Activated CD4-positive, alpha-beta T cell treated with anti-CD3 and anti-CD28 coated beads, Interleukin-2, amount 50 U/mL, for 16 hours (primary cell): ENCODE measurements at regions not wholly inside any gene's neighbourhood (a gene's known extent, or its start where the extent isn't known, plus 50 kb on each side); places are given as distances from the start of the nearest gene placed in this dataset.

Experiments
- DNase-seq: peaks from one replicate; pipeline ENCODE4 v3.0.0-alpha.2; 2020

- no peak for DNase-seq
Observed at GRCh38 chr6:40792183-40792582, 205.0 kb upstream of the LRFN2 start.

- DNase-seq = no peak
Observed at GRCh38 chr6:40791004-40791403, 203.8 kb upstream of the LRFN2 start.

GRCh38 chr6:40788661-40789655 lies 201.8 kb upstream of the LRFN2 start:
- DNase-seq = peak; percentile 41

GRCh38 chr6:40782355-40782754 lies 195.2 kb upstream of the LRFN2 start:
- DNase-seq = no peak

- DNase-seq = no peak
Observed at GRCh38 chr6:40780637-40781036, 193.5 kb upstream of the LRFN2 start.

- DNase-seq = no peak
Observed at GRCh38 chr6:40779409-40779808, 192.2 kb upstream of the LRFN2 start.

- DNase-seq = no peak
Observed at GRCh38 chr6:40778918-40779317, 191.8 kb upstream of the LRFN2 start.

GRCh38 chr6:40778196-40778595 lies 191.0 kb upstream of the LRFN2 start:
- DNase-seq = no peak

- DNase-seq = no peak
Observed at GRCh38 chr6:40774932-40775331, 187.8 kb upstream of the LRFN2 start.

- no peak for DNase-seq
Observed at GRCh38 chr6:40770794-40771193, 183.6 kb upstream of the LRFN2 start.

GRCh38 chr6:40764726-40765125 lies 177.6 kb upstream of the LRFN2 start:
- DNase-seq = no peak

GRCh38 chr6:40762981-40763380 lies 175.8 kb upstream of the LRFN2 start:
- DNase-seq = no peak

GRCh38 chr6:40760887-40761286 lies 173.7 kb upstream of the LRFN2 start:
- DNase-seq = no peak

- no peak for DNase-seq
Observed at GRCh38 chr6:40759838-40760237, 172.7 kb upstream of the LRFN2 start.

- DNase-seq = no peak
Observed at GRCh38 chr6:40759264-40759663, 172.1 kb upstream of the LRFN2 start.

- DNase-seq = peak; percentile 0
Observed at GRCh38 chr6:40755749-40756452, 168.7 kb upstream of the LRFN2 start.

GRCh38 chr6:40755046-40755681 lies 168.0 kb upstream of the LRFN2 start:
- no peak for DNase-seq

GRCh38 chr6:40754461-40755045 lies 167.4 kb upstream of the LRFN2 start:
- DNase-seq = no peak

GRCh38 chr6:40753675-40754448 lies 166.7 kb upstream of the LRFN2 start:
- DNase-seq = no peak

- no peak for DNase-seq
Observed at GRCh38 chr6:40753048-40753447, 165.9 kb upstream of the LRFN2 start.

GRCh38 chr6:40744835-40745234 lies 157.7 kb upstream of the LRFN2 start:
- DNase-seq = no peak

GRCh38 chr6:40743690-40744446 lies 156.7 kb upstream of the LRFN2 start:
- no peak for DNase-seq
